GM18951 (cell line): ENCODE measurements at regions not wholly inside any gene's neighbourhood (a gene's known extent, or its start where the extent isn't known, plus 50 kb on each side); places are given as distances from the start of the nearest gene placed in this dataset.

Experiments
- POLR2A ChIP-seq: IDR thresholded peaks from 4 replicates; pipeline ENCODE4 v1.6.1; 2011; ENCODE audit warnings: mild to moderate bottlenecking; ENCODE audit not compliant: insufficient read length, insufficient read depth; ENCODE audit errors: extremely low read depth
- in situ Hi-C: fragments of 300-500 bp; cut with MboI; formaldehyde crosslinking; loops from one replicate; pipeline ENCODE4 v1.12.0; 2022; ENCODE audit warnings: low sequenced_read_pairs, mixed read lengths, inconsistent platforms; ENCODE audit not compliant: unreplicated experiment

DNA sequence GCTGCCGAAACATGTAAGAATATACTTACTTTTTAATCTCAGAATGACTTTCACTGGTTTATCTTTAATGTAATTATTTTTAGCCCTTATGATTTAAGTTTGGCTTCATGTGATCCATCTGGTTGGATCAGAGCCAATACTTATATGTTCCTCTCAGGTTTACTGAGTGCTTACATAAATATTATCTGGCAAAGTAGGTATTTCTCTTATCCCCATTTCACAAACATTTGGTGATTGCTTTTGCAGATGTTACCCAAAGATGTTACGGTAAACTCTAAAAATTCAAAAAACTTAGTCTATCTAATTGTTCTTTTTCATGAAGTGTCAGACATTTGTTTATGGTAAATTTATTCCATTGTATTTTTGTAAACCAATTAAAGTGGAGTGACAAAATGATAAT, 115.0 kb upstream of the TLL1 start:
- in situ Hi-C loops = no loop called here
- TF ChIP-seq POLR2A = no peak

DNA sequence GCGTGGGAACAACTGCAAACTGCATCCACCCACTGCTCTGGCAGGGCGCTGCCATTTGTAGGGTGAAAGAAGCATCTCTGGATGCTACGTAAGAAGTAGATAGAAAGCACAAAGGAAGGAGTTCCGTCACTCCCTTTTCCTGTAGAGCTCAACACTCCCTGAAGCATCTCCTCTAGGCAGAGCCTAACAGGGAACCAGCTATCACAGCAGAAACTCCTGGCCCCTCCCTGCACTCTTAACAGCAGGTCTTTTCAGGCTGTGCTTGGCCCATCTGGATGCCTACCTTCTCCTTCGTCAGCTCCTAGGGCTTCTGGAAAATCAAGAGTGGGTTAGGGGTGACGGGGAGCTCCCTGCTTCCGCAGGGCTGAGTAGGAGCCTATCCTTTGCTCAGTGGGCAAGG, 112.9 kb upstream of the TLL1 start:
- in situ Hi-C loops = no loop called here
- no peak for TF ChIP-seq POLR2A

DNA sequence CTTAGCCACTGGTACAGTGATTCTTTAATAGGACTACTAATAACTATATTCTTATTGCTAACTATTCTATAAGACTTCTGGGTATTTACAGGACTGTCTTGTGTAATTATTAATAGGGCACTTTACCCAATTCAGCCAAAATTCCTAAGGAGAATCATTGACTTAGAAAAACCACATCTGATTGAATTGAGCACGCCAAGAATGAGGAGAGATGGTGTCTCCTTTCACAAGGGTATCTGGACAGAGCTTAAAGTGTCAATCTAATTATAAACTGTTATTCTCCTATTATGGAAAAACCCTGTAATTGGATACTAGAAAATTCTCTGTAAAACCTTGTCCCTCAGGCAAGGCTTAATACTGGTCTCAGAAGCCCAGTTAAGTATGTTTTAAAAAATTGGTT, 111.1 kb upstream of the TLL1 start:
- in situ Hi-C loops = no loop called here
- no peak for TF ChIP-seq POLR2A

GRCh38 chr4:165763640-165764039, 109.4 kb upstream of the TLL1 start:
- in situ Hi-C loops = no loop called here
- no peak for TF ChIP-seq POLR2A

DNA sequence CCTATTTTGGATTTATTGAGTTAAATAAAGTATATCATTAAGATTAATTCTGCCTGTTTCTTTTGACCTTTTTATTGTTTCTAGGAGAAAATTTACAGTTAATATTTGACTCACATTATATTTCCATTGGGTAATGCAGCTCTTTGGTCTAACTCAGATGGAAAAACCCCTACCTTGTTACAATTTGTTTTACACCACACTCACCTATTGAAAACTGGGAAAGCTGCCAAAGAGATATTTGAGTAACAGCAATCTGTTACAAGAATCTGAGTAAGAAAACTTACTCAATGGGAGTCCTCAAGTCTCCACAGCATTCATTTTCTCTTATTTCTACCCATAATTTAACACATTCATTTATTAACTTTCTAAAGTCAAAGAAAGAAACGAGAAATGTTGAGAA, 108.0 kb upstream of the TLL1 start:
- in situ Hi-C loops = no loop called here
- TF ChIP-seq POLR2A = no peak

- TF ChIP-seq POLR2A = no peak
- in situ Hi-C loops = no loop called here
Observed at GRCh38 chr4:165766018-165766417, 107.0 kb upstream of the TLL1 start.

- in situ Hi-C loops = no loop called here
- TF ChIP-seq POLR2A = no peak
Observed at GRCh38 chr4:165766976-165767375, 106.1 kb upstream of the TLL1 start.

DNA sequence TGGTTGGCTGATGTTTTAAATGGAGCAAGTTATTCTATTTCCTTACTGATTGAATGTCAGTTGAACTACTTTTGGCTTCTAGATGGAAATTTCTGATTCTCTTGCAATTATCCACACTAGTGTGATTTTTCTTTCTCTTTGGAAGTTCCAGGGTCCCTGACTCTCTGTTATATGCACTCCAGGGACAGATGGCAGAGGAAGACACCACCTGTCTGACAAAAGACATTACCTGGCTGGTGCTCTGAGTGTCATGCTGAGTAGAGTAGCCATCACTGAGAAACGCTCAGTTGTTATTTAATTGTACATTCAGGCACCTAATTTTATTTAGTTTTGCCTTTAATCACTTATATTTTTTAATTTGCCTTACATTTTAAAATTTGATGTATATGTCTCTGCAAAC, 105.4 kb upstream of the TLL1 start:
- in situ Hi-C loops = no loop called here
- TF ChIP-seq POLR2A = no peak

- no peak for TF ChIP-seq POLR2A
- in situ Hi-C loops = no loop called here
Observed at GRCh38 chr4:165768281-165768680, 104.8 kb upstream of the TLL1 start.

DNA sequence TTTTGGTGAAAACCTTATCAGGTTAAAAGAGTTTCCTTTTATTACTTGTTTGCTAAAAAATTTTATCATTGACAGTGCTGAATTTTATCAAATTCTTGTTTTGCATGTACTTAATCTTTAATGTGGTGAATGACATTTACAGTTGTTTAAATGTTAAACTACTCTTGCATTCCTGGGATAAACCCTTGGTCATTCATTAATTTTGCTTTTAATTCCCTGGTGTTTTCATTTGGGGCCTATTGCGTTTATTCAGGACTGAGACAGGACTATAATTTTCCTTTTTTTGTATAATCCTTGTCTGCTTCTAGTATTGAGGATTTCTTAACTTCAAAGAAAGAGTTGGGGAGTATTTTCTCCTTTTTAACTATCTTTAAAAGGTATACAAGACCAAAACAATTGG, 98.7 kb upstream of the TLL1 start:
- in situ Hi-C loops = no loop called here
- no peak for TF ChIP-seq POLR2A

DNA sequence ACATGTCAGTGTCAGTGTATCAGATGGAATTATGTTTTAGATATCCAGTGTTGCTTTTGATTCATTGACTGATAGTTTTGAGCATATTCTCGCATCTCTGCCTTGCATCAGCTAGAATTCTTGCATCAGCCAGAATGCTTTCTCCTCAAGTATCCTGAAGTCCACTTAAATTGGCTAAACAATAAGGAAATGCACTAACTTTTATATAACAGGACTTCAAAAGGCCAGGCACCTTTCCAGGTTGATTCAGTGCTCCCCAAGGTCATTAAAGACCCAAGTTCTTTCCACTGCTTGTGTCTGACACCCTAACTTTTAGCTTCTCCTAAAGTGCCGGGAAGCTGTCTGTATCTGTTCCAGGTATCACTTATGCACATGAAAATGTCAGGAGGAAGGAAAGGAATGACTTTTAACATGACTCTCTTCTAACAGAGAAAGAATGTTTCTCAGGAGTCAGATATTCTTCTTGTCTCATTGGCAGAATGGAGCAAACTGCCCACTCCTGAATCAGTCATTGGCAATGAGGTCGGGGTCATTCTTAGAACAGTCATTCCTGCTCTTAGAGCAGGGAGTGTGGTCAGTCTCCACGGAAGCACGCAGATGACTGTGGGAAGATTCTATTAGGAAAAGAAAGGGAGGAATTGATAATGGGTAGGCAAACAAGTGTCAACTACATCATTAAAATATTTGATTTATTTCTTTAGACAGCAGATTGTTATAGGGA, 92.9 kb upstream of the TLL1 start:
- no peak for TF ChIP-seq POLR2A
- in situ Hi-C loops = no loop called here

DNA sequence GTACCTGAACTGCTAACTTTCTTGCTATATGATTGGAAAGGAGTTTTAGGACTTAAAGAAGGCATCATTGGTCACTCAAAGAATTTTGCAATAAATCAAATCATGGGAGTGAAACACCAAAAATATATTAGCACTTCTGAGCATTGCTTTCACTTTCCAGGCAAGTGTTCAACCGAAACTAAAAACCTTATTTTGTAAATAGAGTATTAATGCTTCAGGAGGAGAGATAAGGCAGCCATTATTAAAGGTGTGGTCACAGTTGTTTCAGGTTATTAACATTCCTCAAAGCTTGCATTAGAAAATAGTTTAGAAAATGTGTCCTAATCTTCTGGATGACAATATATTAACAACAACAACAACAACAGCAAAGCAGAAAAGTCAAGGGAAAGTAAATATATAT, 92.3 kb upstream of the TLL1 start:
- in situ Hi-C loops = no loop called here
- TF ChIP-seq POLR2A = no peak

- in situ Hi-C loops = no loop called here
- TF ChIP-seq POLR2A = no peak
Observed at GRCh38 chr4:165782623-165783022, 90.4 kb upstream of the TLL1 start.

GRCh38 chr4:165783626-165784025, 89.4 kb upstream of the TLL1 start:
- in situ Hi-C loops = no loop called here
- TF ChIP-seq POLR2A = no peak

- no peak for TF ChIP-seq POLR2A
- in situ Hi-C loops = no loop called here
Observed at GRCh38 chr4:165784672-165785071, 88.4 kb upstream of the TLL1 start.
